Urothelium cell line (cell line): ENCODE measurements at regions not wholly inside any gene's neighbourhood (a gene's known extent, or its start where the extent isn't known, plus 50 kb on each side); places are given as distances from the start of the nearest gene placed in this dataset.

Experiments used
- DNase-seq: peaks from one replicate; pipeline ENCODE4 v3.0.0; 2011; ENCODE audit warnings: low spot score, mixed read lengths
- FAIRE-seq: peaks from 2 replicates; lab custom pipeline; 2011; peaks lifted over from hg19 to GRCh38; lab: Jason Lieb, UNC

DNA sequence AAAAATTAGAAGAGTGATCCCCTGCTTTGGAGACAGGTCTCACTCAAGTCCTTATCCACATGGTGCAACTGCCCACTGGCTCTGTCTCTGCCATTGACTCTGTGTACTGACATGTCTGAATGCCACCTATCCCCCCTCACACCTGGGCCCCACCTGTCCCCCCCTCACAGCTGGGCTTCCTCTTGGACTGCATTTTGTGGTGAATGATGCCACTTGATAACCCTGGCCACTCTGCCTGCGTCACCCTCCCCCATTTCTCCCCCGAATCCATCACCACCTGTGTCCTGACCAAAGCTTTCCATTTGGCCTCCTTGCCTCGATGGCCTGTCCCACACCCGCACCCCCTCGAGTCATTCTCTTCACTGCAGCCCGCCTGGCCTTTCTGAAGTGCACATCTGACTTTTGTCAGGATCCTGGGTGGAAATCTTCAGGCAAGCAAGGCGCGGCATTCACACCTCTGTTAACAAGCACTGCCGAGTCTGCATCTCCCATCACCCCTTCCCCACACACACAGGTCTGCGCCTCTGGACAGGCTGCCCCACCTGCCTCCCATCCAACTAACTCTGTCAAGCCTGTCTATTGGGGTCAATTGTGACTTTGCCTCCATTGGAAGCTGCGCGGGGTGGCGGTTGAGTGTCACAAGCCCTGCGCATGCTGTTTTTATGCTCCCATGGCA, 175.3 kb upstream of the KLF14 start:
- FAIRE-seq (no peak), DNase-seq (no peak)

DNA sequence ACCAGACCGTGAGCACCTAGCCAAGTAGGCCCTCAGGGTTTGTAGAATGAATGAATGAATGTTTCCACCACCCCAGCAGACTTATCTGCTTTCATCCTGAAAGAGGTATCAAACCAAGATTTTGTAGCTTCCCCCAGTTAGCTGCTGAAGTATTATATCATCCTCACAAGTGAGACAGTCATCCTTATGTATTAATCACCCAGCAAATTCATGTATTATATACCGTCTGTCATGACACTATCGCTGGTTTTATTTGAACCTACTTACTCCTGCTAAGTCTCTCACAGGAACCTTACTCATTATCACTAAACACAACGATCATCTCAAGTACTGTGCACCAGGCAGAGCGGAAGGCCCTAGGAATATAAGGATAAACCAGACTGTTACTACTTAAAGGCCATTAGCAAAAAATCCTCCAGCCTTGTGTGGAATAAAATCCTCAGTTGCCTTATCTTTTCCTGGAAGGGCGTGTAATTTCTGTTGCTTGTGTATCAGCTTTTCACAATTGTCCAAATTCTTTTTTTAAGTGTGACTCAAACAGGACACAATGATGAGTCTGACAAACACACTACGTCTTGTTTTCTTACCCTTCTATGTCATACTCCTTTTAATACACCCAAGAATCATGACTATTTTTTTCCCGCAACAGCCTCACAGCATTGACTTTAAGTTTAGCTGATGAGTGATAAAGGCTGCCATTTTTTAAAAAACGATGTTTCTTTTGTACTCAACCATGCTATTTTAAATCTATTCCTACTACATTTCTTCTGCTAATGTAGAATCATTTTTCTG, 176.1 kb upstream of the KLF14 start:
- no peak for FAIRE-seq
- DNase-seq = no peak

DNA sequence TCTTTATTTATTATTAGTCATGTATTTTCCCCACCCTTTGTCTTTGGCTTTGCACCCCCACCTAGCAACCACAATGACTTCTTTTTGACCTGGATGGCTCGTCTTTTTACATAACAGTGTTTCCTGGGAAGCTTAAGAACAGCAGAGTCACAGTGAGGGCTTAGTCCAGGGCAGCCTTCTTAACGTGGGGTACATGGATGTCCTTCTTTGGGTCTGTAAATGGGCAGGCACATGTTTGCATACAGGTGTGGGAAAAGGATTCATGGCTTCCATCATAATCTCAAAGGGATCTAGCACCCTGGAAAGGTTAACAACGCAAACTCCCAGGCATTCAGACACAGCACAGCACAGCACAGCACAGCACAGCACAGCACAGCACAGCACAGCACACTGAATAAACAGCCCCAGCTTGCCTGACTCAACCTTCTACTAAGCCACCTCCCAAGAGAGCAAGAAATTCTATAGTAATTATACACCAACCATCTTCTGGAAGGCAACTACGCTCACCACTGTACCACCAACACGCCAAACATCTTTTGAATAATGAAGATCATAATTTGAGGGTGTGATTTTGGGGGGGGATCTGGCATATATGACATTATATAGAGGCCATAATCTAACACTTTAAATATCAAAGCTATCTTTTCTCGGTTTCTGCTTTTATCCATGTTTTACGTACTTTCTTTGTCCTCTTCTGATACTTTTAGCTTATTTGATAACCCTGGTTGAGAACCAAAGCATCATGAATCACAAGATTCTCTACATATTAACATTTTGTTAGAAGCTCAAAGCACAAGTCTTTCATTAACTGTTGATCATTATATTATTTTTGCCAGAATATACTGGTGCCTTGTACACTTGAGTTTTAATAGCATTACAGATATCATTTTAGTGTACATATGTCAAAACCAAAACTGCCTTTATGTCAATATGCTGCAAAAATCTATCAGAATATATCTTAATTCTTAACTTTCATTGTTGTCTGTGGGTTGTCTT, 177.2 kb upstream of the KLF14 start:
- FAIRE-seq (no peak), DNase-seq (no peak)

DNA sequence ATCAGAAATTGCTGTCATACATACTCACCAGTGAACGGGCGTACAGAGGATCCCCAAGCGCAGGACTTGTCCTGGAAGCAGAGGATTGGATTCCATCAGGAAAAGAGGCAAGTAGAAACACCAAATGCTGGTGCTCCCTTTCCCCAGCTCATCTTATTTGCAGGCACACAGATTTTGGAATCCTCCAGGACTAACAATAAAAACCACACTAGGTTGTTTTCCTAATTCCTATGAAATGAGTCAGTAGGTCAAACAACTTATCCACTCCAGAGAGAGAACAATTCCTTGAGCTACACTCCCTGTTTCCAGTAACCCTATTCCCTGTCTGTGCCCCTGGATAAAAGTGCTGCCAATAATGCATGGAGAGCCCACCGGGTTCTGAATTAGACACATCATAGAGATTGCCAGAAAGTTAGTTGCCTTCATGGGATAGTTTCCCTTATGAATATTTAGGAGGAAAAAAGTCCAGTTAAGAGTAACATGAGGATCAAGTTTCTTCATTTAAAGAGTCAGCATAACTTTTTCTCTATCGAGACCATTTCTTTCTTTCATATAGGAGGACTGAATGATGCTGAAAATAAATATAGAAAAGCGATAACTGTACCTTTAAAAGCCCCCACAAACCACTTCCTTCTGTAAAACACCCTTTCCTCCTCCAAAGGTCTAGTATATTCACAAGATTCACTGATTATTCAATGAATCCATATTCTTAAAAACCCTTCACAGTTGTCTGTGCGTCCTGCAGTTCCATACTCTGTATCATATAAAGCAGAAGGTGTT, 178.3 kb upstream of the KLF14 start:
- FAIRE-seq (no peak), DNase-seq (peak; percentile 31)

DNA sequence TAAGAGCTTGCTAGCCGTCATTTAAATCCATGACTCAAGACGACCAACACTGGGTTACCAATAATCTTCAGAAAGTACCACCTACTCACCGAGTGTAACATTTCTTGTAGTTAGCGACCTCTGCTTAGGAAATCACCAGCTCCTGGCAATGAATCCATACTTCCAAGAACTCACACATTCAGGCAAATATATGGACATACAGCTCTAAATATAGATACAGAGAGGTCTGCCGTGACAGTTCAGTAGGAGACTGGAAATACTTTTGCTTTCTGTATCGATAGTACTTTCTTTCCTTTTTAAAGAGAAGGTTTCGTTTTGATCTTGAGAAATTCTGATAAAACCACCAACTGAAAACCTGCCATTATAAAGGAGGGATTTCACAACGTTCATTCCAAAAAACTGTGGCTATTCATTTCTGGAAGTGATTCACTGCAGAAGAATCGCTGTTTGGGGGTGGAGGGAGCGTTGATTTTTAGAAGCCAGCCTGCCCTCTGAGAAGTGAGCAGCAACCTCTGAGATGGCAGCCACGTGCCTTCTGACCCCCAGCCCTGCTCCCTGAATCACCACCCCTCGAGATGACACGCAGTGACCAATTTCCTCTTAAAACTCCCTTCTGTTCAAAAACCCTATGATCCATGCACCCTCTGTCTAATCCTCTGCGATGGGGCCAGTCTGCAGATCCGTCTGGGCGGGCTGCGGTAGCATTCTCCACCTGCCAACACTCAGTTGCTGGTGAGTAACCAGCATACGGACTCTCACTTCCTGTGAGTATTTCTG, 179.0 kb upstream of the KLF14 start:
- DNase-seq = peak; percentile 65
- no peak for FAIRE-seq

DNA sequence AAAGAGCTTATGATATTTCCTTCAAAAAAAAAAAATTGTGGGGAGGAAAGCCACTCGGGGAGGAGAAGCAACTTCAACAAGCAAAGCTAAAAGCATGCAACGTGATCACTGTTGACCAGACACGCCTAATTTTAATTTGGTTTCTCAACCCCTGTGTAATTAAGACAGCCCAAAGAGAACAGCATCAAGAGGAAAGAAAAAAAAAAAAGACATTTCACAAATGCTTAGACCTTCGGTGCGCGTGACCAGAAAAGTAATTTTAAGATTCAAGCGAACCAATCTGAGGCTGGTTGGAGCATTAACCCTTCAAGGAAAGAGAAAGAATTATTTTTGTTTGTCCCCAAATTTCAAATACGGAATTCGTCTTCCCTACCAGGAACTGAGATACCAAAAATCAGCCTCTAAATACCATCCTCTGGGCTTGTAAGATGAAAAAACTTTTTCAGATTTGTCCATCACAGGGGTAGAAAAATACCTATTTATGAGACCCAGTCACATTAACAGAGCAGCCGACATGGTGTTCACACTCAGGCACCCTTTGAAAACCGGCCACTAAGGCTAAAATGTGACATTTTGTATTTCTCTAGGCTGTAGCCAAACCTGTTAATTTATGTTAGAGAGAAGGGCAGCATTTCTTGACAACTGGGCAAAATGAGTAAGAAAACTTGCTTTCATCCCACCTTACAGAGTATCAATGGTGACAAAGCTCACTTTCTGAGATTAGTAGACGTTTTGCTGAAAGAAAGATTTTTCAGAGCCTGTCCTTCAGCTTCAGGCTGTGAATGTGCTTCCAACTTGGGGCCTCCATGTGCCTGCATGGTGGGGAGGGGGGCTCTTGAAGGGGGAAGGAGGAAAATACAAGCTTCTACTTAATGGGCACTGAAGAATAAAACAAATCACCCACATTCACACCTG, 179.9 kb upstream of the KLF14 start:
- DNase-seq (no peak), FAIRE-seq (no peak)

DNA sequence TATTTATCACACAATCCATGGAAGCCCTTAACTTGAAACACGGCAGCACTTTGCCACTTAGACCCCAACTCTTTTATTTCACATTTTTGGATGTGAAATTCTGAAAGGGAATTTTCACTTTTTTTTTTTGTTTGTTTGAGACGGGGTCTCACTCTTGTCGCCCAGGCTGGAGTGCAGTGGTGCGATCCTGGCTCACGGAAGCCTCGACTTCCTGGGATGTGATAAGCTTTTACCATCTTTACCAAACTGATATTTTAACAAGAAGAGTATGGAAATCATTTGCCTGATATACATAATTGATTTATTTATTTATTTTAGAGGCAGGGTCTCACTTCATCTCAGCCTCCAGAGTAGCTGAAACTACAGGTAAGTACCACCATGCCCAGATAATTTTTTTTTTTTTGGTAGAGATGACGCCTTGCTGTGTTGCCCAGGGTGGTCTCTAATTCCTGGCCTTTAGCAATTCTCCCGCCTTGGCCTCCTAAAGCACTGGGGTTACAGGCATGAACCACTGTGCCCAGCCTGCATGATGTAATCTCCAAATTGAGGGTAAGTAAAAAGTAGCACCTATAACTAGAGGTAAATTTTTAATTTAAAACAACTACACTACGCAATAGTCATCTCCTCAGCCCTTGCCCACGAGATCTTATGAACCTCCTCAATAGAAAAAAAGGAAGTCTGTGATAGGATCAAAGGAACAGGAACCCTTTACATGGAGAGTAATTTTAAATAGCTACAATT, 180.7 kb upstream of the KLF14 start:
- no peak for DNase-seq
- FAIRE-seq = no peak

DNA sequence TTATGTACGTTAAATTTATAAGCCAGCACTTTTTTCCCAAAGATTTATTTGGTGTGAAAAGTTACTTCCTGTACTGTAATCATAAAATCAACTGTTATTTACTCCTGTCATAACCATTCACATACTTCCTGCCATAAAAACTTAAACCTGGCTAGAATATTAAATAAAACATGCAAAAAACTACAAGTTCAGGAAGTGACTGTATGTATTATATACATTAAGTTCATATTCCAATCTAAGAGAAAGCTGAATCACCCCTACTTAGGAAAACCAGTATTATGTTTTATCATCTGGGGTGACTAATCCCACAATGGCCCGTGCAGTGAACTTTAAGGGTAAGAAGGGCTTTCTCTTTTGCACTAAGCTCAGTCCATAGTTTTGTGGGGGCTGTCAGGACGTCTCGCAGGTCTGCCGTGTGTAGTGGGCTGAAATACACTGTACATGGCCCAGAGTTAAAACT, 183.7 kb upstream of the KLF14 start:
- FAIRE-seq = no peak

DNA sequence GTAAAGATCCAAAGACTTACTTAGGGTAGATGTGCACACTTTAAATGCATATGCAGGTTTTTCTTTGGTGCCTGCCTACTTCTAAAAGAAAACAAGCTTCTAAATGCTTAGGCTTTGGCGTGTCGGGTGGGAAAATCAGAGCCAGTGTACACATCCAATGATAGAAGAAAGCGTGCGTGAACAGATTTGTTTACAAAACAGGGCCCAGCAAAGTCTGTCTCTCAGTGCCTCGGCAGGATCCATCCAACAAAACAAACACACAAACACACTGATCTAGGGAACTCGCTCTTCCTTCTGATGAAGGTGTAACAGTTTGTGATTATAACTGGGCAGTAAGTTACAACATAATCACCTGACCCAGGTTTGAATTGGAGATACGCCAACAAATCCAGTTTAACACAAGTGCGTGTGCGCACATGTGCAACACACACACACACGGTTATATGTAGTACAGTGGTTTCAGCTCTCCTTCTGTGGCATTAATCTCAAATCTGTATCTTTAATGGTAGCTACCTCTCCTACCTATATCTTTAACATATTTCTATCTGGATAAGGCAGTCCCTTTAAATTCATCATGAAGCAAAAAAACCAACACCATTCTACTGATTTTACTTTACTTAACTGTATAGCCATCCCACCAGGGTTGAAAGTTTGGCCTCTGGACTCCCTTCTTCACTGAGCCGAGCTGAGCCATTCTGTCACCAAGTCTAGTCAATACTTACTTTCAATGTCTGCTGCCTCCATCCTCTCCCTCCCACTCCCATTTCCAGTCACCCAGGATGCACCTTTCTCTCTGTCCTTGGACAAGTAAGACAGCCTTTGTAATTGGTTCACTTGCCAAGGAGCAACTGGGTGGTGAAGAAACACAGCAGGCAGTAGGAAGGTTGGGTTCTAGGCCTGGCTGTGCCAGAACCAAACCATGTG, 184.4 kb upstream of the KLF14 start:
- no peak for DNase-seq
- no peak for FAIRE-seq

More for the DNA sequence above, 183.7 kb upstream of the KLF14 start:
- DNase-seq = no peak

DNA sequence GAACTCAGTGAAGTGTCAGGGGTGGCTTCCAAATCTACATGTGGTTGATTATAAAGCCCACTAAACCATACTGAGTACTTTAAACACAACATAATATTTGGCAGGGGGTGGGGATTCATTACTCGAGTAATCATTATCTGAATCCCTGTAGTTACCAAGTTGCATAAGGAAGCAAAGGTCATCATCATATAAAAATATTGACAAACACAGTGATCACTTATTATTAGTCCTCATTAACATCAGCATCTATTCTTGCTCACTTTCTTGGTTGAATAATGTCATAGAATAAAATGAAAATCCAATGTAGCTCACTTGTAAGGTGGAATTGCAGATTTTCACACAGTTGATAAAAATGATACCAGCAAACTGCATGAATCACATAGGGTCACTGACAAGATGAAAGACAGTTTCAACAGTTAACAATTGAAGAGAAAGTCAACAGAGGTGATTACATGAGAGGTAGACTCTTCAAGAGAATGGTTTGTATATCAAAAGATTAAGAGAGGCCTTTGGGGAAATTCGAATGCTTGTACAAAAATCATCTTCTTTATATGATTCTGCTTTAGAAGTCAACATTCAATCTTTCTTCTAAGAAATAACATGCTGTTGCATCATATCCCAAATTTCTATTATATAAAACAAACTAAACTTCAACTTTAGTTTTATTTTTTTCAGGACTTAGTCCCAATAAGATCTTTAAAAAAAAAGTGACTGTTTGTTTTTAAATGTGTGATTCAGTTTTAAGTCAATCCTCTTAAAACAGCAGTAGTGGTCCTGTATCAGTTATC, 185.5 kb upstream of the KLF14 start:
- FAIRE-seq (no peak), DNase-seq (no peak)

DNA sequence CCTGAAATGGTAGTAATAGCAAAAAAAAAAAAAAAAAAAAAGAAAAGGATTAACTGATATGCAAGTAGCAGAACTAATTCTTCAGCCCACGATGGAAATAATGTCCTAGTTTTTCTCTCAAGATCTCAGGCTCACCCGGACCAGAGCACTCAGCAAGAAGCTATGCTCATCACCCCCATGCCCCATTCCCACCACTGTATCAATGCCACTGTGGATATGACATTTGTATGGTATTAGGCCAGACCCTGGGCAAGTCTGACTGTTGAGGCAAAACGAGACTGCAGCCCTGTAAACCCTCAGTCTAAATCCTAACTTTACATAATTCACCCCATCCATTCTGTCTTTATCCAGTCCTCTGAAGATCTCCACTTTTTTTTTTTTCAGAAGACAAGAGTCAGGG, 186.1 kb upstream of the KLF14 start:
- FAIRE-seq (no peak), DNase-seq (no peak)

DNA sequence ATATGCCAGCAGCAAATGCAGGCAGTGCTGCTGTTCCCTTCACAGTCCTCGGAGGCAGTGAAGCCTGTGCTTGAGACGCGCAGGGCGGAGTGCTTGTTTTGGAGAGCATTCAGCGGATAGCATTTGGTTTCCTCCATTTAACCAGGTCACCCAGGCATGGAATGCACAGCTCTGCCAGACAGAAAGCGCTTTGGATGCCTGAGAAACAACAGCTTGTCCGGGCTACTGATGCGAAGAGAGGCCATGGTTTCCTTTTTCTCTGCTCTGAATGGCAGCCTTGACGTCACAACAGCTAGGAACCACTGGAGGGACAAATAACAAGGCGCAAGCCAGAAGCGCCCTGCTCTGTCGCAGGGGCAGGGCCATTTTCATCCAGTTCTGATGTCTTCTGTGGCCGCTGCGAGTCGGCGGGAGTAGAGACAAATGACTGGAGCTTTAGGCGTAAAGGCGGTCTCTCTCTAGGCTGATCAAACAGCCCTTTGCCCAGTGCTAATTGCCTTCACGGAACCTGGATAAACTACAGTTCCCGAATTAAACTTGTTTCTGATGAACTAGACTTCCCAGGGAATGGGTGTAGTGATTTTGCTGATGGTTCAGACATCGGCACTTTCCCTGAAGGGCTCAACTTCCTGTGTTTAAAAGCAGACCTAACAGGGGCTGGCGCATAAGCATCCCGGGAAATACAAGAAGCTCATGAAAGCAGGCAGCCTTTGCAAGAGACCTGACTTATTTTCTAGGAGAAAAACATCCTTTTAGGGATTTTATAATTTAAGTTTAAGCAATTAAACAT, 187.6 kb upstream of the KLF14 start:
- DNase-seq (no peak), FAIRE-seq (no peak)

DNA sequence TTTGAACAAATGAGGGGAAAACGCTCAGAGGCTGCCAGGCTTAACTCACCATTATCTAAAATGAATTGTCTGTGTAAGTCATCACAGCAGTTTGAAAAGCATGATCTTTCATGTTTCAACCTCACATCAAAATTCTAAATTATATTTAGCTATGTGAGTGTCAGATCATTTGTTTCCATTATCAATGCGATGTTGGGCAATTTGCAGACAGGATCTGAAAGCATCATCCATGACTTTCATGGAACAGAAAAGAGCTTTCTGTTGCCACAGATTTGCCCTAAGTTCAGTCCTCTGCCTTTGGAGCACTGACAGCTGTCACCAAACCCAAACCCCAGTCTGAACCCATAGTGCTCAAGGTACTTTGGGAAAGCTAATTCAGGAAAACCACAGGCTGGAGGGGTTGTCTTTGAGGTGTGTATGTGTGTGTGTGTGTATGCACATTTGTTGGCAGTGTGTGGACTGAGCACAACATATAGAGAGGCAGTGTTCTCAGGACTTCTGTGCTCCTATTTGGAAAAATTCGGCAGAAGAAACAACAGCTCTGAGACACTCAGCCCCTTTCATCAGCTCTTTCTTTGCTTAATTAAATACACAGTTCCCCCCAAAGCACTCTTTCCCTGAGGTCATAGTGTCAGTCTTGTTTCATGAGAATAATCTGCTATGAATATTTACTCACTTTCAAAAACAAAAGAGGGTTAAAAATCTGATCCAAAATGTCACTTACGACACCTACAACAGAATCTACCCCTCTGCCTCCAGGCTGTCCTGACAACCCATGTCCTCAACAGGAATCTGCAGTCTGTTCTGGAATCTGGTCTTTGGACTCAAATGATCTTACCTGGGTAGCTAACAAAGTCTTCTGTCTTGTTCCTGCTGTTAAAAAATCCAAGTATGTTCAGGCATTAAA, 188.5 kb upstream of the KLF14 start:
- FAIRE-seq = no peak
- no peak for DNase-seq

DNA sequence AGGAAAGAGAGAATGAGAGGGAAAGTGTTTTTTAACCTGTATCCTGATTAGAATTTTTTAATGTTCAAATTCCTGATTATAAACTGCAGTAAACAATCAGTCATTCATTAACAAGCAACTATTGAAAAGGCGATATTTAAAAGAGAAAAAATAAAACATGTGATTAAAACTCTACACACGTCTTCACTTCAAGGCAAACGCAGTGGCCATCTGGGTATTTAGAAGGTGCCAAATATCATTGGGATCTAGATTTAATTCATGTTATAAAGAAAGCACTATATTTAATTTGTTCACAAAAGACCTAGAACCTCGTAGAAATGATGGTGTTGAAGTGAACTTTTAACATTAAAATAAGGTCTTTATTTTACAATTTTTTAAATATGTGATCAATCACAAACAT, 189.4 kb upstream of the KLF14 start:
- FAIRE-seq (no peak), DNase-seq (no peak)
